Stimulated activated naive CD4-positive, alpha-beta T cell (primary cell): ENCODE measurements at regions not wholly inside any gene's neighbourhood (a gene's known extent, or its start where the extent isn't known, plus 50 kb on each side); places are given as distances from the start of the nearest gene placed in this dataset.
A peak's percentile ranks its signal among the peaks of the same experiment; 100 is the strongest.
"Not testable (repeated sequence)": the region's sequence is repeated elsewhere in the genome, so short reads cannot be mapped to it uniquely, and the experiment has no call there.

Source experiments
- DNase-seq, 6 experiments: peaks; one replicate each; lab custom pipeline; 2025; lab: John Stamatoyannopoulos, UW

DNA sequence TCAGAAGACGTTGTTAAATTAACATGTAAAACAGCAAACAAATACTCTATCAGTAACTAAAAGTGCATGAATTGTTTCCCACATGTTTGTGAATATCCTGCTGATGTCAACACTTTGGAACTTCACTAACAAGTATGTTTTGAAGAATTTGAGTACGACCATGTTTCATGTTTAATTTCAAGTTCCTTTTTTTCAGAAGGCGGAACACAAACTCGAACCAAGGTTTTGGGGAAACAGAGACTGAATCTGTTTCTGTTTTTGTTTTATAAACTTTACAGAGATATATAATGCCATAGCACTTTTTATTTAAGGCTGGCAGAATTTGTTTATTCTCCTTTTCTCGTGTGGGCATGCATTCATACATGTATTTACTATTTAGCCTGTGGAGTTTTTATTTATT, 509.3 kb upstream of the CITED2 start:
- DNase-seq: no peak

DNA sequence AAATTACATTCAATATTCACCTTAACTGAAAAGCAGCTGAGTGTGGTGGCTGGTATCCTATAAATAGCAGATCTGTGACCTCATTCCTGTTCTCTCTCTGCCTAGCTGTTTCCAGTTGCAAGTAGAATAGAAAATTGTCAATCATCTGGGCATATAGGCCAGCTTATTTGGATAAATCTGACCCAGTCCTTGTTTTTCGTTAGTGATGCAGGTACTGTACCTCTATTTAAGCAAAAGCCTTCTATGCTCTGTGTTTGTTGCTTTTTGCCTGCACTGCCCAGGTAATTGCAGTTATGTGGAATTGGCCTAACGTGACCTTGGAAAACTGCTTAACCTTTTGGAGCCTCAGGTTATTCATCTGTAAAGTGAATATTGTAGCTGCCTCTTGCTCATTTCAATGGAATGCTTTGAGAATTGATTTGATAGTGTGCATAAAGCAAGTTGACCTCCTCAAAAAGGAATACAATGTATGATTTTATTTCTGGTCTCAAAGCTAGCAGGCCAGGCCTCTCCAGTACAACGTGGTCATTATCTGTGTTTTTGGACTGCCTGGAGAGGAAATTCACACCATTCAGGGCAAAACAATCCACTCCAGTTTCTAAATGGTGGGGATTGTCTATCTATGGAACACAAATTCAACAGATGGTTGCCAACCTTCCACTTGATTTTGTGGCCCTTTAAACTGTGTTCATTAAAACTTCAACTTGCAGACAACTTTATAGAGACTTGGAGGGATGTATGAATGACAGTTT, 508.7 kb upstream of the CITED2 start:
- no peak for DNase-seq

DNA sequence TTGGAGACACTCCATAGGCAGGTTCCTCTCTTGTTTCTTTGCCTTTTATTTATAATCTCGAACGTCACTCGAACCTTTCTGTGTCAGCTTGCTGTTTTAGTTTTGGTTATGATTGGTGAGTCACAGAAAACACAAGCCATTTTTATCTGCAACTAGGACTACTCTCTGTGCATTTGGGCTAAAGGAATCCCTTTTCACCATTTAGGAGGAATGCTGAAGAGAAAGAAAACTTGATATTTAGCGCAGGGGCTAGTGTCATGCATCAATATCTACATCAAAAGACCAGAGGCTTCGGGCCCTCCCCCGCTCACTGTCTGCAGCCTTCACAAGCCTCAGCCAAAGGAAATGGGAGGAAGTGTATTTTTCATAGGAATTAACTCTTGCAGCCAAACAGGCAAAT, 507.8 kb upstream of the CITED2 start:
- DNase-seq: no peak

DNA sequence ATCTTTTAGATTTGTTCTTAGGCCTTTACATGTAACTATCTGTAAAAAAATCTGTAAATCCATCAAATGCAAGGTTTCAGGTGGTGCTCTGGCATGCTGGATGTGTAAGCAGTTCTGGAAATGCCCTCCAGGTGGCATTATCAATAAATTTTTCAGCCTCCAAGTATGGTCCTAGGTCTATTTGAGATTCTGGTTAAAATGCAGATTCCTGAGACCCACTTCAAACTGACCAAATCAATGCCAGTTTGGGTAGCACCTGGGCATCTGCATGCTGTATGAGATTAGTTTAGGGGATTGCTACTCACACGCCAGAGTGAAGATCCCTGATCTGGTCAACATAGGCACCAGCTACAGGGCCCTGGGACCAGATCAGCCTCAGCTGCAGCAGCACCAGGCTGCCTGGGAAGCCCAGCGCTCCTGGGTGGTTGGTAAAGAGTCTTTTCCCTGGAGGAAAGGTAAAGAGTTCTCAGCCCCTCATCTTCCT, 507.3 kb upstream of the CITED2 start:
- DNase-seq: peak in 2 of 6 experiments; percentile 2 to 3

GRCh38 chr6:139881236-139881635, 506.8 kb upstream of the CITED2 start:
- DNase-seq: no peak

GRCh38 chr6:139879823-139880356, 505.4 kb upstream of the CITED2 start:
- no peak for DNase-seq

GRCh38 chr6:139879241-139879640, 504.8 kb upstream of the CITED2 start:
- DNase-seq: not testable (repeated sequence)

DNA sequence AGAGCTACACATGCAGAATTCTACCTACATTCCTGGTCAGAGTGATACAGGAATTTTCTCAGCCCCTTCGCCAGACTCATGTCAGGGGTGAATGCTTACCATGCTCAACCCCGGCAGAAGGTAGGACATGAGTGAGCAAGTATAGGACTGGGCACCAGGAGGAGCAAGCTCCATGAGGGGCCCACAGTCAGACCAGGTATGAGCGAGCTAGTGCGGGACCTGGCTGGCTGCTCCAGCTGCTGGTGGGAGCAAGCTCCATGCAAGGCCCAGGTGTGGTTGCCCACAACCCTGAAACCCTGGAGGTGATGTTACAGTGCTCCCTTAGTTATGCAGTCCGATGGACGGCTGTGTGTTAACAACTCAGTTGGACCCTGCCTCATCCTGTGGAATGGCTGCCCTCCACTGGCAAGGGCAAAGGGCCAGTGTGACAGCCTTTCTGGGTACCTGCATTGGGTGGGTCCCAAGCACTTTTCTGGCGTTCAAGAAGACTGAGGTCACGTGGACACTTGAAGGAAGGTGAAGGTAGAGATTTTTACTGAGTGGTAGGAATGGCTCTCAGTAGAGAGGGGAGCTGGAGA, 503.5 kb upstream of the CITED2 start:
- no peak for DNase-seq

DNA sequence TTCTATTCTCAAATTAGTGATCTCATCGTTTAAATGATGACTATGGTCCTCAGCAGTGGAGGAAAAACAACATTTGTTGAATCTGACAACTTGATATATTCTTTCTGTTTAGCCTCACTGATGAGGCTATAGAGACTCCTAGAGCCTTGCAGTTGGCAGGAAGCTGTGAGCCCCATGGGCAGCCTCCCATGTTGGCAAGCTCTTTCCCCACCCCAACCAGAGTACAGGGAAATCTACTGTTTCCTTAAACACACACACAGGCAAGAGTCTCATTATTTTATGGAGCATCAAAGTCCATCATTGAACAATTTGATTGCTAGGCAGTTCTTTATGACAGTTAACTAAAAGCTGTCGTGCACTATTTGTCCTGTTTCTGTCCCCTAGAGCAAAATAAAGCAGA, 498.2 kb upstream of the CITED2 start:
- DNase-seq: no peak

- no peak for DNase-seq
Observed at GRCh38 chr6:139871803-139872510, 497.5 kb upstream of the CITED2 start.

- no peak for DNase-seq
Observed at GRCh38 chr6:139871165-139871710, 496.8 kb upstream of the CITED2 start.

- no peak for DNase-seq
Observed at GRCh38 chr6:139868576-139868975, 494.1 kb upstream of the CITED2 start.

- no peak for DNase-seq
Observed at GRCh38 chr6:139863964-139864363, 489.5 kb upstream of the CITED2 start.

GRCh38 chr6:139863346-139863745, 488.9 kb upstream of the CITED2 start:
- no peak for DNase-seq

DNA sequence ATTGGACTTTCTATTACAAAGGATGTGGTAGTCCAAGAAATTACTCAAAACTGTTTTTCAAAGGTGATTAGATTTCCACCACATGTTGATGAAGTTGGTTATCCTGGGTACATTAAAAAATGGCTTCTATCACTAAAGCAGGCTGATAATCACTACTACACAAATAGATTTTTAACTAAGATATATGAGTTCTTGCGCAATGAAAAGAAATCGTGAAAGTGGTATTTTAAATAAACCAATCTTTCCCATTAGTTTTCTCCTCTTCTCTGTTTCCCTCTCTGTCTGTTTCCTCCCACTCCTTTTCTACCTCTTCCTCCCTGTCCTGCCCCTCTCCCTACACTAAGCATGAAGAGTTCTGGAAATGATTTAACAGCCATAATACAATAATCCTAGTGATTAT, 487.9 kb upstream of the CITED2 start:
- DNase-seq: no peak

DNA sequence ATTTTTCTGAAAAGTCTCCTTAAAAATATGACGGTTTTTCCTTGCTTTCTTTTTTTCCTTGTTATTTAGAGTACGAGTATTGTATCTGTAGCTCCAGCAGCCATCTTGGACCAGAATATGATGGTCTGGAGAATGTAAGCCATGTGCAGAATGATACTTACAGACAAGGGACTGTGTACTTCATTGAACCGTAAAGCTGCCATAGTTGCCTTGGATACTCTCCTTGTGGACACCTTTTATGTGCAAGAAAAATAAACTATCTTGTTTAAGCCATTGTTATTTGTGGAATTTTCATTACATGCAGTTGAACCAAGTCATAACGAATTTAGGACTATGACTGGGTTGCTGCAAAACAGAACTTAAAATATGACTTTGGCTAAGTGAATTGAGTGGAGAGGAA, 485.8 kb upstream of the CITED2 start:
- no peak for DNase-seq

DNA sequence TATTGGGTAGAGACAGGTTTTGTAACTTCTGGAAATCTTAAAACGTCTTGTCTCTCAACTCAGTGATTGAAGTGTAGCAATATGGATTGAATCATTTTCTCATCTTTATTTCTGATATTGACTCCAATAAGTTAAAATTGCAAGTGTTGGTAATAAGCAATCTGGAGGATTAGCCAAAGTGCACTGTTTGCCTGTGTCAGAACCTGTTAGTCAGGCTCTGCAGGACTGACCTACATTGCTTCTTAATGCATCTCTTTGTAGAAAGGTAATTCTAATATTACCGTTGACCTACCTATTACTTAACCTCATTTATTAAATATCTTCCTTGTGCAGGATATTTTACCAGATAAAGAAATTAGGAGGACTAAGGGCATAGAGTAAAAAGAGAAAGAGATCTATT, 484.0 kb upstream of the CITED2 start:
- DNase-seq: no peak

DNA sequence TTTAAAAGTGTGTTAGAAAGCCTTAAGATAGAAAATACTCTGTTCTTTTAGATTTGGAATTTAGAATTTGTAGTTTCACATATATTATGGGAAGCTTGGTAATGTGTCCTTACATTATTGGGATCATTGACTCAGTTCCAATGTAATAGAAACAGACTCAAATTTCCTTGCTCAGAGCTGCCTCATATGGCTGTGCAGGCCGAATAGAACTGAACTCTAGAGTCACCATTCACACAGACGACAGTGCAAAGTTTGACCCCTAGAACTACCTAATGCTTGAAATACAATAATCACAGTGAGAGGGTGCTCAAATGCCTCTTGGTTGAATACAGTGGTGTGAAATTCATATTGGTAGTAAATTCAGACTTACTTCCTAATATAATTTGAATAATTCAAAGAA, 482.7 kb upstream of the CITED2 start:
- no peak for DNase-seq

GRCh38 chr6:139856562-139856961, 482.1 kb upstream of the CITED2 start:
- DNase-seq: no peak

DNA sequence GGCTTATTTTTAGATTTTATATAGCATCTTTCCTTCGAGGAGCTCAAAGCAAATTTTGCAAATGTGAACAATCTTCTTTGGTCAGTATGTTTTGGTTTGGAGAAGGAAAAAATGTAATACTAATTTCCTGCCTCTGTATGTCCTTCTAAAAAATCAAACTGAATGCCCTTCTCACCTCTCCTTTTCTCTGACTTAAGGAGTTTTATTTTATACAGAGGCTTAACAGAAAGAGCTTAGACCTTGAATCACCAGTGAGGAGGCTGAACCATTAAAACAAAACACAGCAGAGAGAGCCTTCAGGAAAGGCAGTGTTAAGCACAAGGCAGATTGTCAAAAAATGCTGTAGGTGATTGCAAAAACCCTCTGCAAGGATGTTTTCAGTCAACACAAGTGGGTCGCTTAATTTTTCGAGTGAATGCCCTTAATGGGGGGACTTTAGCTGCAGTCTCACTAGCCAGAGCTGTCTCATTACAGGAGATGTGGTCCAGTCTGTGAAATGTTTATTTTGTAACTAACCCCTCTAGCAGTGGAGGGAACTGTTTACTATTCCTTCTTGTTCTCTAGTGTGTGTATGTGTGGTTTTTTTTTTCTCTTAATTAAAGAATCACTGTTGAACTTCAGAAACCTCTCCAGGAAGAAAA, 481.3 kb upstream of the CITED2 start:
- no peak for DNase-seq

- DNase-seq: no peak
Observed at GRCh38 chr6:139853302-139853992, 479.0 kb upstream of the CITED2 start.
